ENCODE measurements at regions not wholly inside any gene's neighbourhood (a gene's known extent, or its start where the extent isn't known, plus 50 kb on each side); places are given as distances from the start of the nearest gene placed in this dataset.

DNA sequence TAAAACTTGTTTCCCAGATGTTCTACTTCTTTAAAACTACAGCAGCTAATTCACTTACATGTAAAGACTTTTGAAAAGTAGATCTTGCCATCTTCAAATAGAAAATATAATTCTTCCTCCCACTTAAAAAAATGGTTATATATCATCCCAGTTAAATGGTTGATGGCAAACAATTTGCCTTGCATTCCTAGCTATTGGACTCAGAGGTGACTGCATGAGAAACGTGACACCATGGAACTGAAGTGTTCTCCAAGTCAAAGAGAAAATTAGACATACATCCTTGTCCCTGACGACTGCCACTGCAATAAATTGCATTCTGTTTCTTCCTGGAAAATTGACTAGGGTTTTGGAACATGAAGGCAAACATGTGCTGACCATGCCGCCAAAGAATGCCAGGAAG, 95.0 kb upstream of the POM121L12 start:
- DNase-seq (ENCODE audit: low spot score), result no peak
- Histone ChIP-seq H3K9me3 (no peaks in the 10 kb centered on the region), H3K27ac (no peak overlapping the region), H3K4me1 (ENCODE audit: control insufficient read depth in 1 of 2, low read depth in 2 of 2) (no peaks in the 10 kb centered on the region), H3K4me3 (no peak overlapping the region), H3K27me3 (replicated peaks; ENCODE audit: insufficient read depth) (no peaks in the 10 kb centered on the region), H3K36me3 (no peaks in the 10 kb centered on the region)
- TF ChIP-seq, protein P1, sequence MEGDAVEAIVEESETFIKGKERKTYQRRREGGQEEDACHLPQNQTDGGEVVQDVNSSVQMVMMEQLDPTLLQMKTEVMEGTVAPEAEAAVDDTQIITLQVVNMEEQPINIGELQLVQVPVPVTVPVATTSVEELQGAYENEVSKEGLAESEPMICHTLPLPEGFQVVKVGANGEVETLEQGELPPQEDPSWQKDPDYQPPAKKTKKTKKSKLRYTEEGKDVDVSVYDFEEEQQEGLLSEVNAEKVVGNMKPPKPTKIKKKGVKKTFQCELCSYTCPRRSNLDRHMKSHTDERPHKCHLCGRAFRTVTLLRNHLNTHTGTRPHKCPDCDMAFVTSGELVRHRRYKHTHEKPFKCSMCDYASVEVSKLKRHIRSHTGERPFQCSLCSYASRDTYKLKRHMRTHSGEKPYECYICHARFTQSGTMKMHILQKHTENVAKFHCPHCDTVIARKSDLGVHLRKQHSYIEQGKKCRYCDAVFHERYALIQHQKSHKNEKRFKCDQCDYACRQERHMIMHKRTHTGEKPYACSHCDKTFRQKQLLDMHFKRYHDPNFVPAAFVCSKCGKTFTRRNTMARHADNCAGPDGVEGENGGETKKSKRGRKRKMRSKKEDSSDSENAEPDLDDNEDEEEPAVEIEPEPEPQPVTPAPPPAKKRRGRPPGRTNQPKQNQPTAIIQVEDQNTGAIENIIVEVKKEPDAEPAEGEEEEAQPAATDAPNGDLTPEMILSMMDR (IDR thresholded peaks at IDR 0.05), result no peak
- ATAC-seq (ENCODE audit: insufficient number of reproducible peaks, low FRiP score, low read depth), result no peak

DNA sequence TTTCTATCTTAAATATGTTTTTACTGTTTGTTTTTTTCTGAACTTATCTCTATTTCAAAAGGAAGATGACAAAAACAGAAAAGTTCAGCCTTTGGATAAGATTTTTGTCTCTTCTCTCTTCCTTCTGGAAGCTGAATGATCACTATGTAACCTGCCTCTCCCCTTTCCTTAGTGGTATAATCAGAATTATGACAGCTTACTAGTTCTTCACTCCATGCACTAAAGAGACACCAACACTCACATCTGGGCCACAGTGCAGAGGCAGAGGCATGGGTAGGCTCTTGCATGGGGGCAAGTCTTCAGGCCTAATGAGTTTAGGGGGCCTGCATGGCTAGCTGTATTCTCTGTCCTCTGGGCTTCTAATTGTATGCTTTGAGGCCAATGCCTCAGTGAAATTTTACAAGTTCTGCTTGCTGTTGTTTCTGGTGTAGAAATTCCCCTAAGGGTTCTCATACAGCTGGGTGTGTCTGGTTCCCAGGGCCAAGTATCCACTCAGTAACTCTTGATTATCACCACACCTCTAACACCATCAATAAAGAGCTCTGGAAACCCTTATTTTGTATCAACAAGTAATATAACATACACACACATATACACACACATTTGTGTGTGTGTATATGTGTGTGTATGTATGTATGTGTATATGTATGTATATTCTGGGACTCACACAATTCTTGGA, 96.8 kb upstream of the POM121L12 start:
- TF ChIP-seq, protein P1 (IDR thresholded peaks at IDR 0.05), result no peak
- H3K4me1 ChIP-seq (ENCODE audit: control insufficient read depth in 1 of 2, low read depth in 2 of 2), result no peaks in the 10 kb centered on the region
- no peak overlapping the region for H3K4me3 ChIP-seq
- H3K27me3 ChIP-seq (replicated peaks; ENCODE audit: insufficient read depth), result no peaks in the 10 kb centered on the region
- no peak overlapping the region for H3K27ac ChIP-seq
- no peaks in the 10 kb centered on the region for H3K36me3 ChIP-seq
- ATAC-seq (ENCODE audit: insufficient number of reproducible peaks, low FRiP score, low read depth) (no peak), DNase-seq (ENCODE audit: low spot score) (no peak)
- no peaks in the 10 kb centered on the region for H3K9me3 ChIP-seq

DNA sequence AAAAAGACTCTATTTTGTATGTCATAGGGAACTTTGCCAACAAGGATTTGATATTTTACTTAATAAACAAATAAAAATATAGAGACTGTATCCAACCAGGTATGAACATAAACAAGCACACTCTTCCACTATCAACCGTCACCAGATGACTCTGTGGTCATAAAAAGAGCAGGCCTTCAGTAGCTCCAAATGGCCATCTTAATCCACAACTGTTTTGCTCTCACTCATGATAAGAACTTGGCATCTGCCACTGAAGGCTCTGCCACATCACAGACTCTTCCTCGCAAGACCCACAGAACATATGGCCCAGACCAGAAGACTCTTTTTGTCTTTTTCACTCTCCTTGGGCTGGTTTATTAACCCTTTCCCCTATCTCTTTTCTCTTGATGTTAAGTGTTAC, 98.7 kb upstream of the POM121L12 start:
- DNase-seq (ENCODE audit: low spot score) (no peak), ATAC-seq (ENCODE audit: insufficient number of reproducible peaks, low FRiP score, low read depth) (no peak)
- Histone ChIP-seq H3K27ac (no peak overlapping the region), H3K4me3 (no peak overlapping the region), H3K4me1 (ENCODE audit: control insufficient read depth in 1 of 2, low read depth in 2 of 2) (no peaks in the 10 kb centered on the region), H3K36me3 (no peaks in the 10 kb centered on the region), H3K27me3 (replicated peaks; ENCODE audit: insufficient read depth) (no peaks in the 10 kb centered on the region), H3K9me3 (no peaks in the 10 kb centered on the region)
- TF ChIP-seq, protein P1 (IDR thresholded peaks at IDR 0.05), result no peak

DNA sequence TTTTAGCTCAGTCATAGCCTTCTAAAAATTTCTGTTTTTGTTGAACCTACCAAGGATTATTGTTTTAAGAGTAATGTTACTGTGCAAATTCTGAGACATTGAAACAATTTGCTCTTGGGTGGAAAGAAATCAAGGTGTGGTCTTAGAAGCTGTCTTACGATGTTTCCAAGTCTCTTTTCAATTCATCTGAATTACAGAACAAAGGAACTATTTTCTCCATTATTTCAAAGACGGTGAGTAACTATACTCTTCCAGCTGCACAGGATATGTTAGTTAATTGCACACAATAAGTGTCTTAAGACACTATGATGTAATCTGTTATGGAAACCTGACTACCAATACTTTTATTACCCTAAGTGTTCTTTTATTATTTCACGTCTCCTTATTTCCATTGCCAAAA, 106.8 kb upstream of the POM121L12 start:
- H3K36me3 ChIP-seq, result no peaks in the 10 kb centered on the region
- ATAC-seq (ENCODE audit: insufficient number of reproducible peaks, low FRiP score, low read depth), result no peak
- H3K27ac ChIP-seq, result no peak overlapping the region
- no peaks in the 10 kb centered on the region for H3K9me3 ChIP-seq
- H3K4me3 ChIP-seq, result no peak overlapping the region
- H3K4me1 ChIP-seq (ENCODE audit: control insufficient read depth in 1 of 2, low read depth in 2 of 2), result no peaks in the 10 kb centered on the region
- no peaks in the 10 kb centered on the region for H3K27me3 ChIP-seq (replicated peaks; ENCODE audit: insufficient read depth)
- TF ChIP-seq, protein P1 (IDR thresholded peaks at IDR 0.05), result no peak
- no peak for DNase-seq (ENCODE audit: low spot score)

DNA sequence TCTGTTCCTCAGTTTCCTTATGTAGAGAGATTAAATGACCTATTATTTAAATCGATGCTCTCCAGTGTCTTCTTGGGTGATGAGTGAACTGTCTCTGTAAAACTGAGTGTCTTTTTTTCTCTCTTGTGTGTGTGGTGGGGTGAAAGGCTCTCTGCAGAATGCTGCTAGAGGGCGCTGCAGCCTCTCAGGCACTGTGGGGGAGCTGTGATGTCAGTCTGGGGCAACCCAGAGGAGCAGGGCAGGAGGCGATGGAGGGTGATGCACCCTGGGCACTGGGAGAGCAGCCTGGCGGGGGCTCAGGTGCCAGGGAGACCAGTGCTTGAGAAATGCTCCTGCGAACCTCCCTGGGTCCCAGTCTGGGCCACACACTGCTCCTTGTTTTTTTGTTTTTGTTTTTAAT, 110.1 kb upstream of the POM121L12 start:
- ATAC-seq (ENCODE audit: insufficient number of reproducible peaks, low FRiP score, low read depth), result no peak
- Histone ChIP-seq H3K27me3 (replicated peaks; ENCODE audit: insufficient read depth) (no peaks in the 10 kb centered on the region), H3K9me3 (no peaks in the 10 kb centered on the region), H3K36me3 (no peaks in the 10 kb centered on the region), H3K27ac (no peak overlapping the region), H3K4me3 (no peak overlapping the region), H3K4me1 (ENCODE audit: control insufficient read depth in 1 of 2, low read depth in 2 of 2) (no peaks in the 10 kb centered on the region)
- TF ChIP-seq, protein P1 (IDR thresholded peaks at IDR 0.05), result no peak
- no peak for DNase-seq (ENCODE audit: low spot score)
